Lung (tissue), 11 donors: ENCODE measurements at regions not wholly inside any gene's neighbourhood (a gene's known extent, or its start where the extent isn't known, plus 50 kb on each side); places are given as distances from the start of the nearest gene placed in this dataset.

Source experiments
- ATAC-seq: fragments of 200-7000 bp; cut with Tn5 transposase; one replicate; pipeline ENCODE4 v1.9.1; 2020; ENCODE audit warnings: moderate number of reproducible peaks; ENCODE audit not compliant: insufficient read depth, low FRiP score
- DNase-seq, 3 donors: peaks; one replicate each; pipeline ENCODE4 v3.0.0-alpha.2; 2013 to 2017
- H3K27ac ChIP-seq, 2 donors: one replicate each; pipeline ENCODE4 v1.5.1; 2013; ENCODE audit warnings: mild to moderate bottlenecking in 2 of 2, moderate library complexity in 2 of 2, control low read depth in 1 of 2, inconsistent platforms in 1 of 2, low read depth in 1 of 2, low read length in 1 of 2
- H3K27me3 ChIP-seq, 3 donors: one replicate each; pipeline ENCODE4 v1.5.1; 2013; ENCODE audit warnings: low read length in 2 of 3; ENCODE audit not compliant: control insufficient read depth in 3 of 3, insufficient read depth in 3 of 3
- H3K36me3 ChIP-seq, 4 donors: one replicate each; pipeline ENCODE4 v1.5.1; 2013; ENCODE audit warnings: low read length in 4 of 4, mild to moderate bottlenecking in 1 of 4, moderate library complexity in 1 of 4; ENCODE audit not compliant: control insufficient read depth in 4 of 4, insufficient read depth in 4 of 4
- H3K4me1 ChIP-seq, 5 donors: one replicate each; pipeline ENCODE4 v1.5.1; 2013; ENCODE audit warnings: low read length in 5 of 5, mild to moderate bottlenecking in 2 of 5, moderate library complexity in 1 of 5; ENCODE audit not compliant: control insufficient read depth in 5 of 5, insufficient read depth in 5 of 5
- H3K4me3 ChIP-seq: one replicate; pipeline ENCODE4 v1.5.1; 2013; ENCODE audit warnings: mild to moderate bottlenecking, control low read depth, moderate library complexity
- H3K9ac ChIP-seq, 2 donors: one replicate each; pipeline ENCODE4 v1.5.1; 2013; ENCODE audit warnings: low read length in 2 of 2, control low read depth in 1 of 2; ENCODE audit not compliant: insufficient read depth in 1 of 2
- H3K9me3 ChIP-seq, 4 donors: one replicate each; pipeline ENCODE4 v1.5.1; 2013; ENCODE audit warnings: low read length in 3 of 4, mild to moderate bottlenecking in 1 of 4, moderate library complexity in 1 of 4; ENCODE audit not compliant: control insufficient read depth in 4 of 4, insufficient read depth in 3 of 4
- WGBS, 2 donors: extraction: QIAGEN DNeasy Blood & Tissue Kit; methylation state at CpG; one replicate each; pipeline ENCODE4 v1.1.7; 2013; 5-methylcytosine and 5-hydroxymethylcytosine counted together
- TF ChIP-seq, protein P1 (sequence below): IDR thresholded peaks from 2 replicates; pipeline ENCODE4 v1.5.1; 2012; ENCODE audit warnings: mild to moderate bottlenecking; ENCODE audit errors: control extremely low read depth, extremely low read depth
- donor health status: control.
- donor health status: control.
- donor health status: Bipolar disorder and iron deficiency.
- donor health status: healthy.
- donor health status: DM: yes; HTN: yes; CAD: no.

DNA sequence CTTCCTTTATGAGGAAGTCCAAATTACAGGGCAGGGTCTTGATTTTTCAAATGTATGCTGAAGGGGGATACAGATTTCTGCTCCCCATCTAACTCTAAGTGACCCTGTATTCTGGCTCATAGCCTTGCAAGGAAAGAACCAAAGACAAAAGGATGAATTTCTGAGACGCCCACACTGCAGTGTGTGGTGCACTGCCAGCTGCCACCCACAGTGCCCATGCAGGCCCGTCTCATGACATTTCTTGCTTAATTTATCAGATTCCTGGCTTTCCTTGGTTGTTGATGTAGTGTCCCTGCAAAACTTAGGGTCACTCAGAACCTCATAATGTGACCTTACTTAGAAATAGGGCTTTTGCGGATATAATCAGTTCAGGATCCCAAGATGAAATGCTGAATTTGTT lies 68.0 kb downstream of the CBLN4 start:
- no peak overlapping the region for H3K27ac ChIP-seq
- no peaks in the 10 kb centered on the region for H3K36me3 ChIP-seq
- DNase-seq (no peak), ATAC-seq (no peak)
- peaks cover 0 to 22% (median 0%) of the 10 kb centered on the region in 5 donors for H3K4me1 ChIP-seq
- no peak overlapping the region for H3K4me3 ChIP-seq
- H3K9me3 ChIP-seq = peaks cover 0 to 4% (median 2%) of the 10 kb centered on the region in 4 donors
- H3K9ac ChIP-seq = no peak overlapping the region
- no peaks in the 10 kb centered on the region for H3K27me3 ChIP-seq
- TF ChIP-seq, protein P1, sequence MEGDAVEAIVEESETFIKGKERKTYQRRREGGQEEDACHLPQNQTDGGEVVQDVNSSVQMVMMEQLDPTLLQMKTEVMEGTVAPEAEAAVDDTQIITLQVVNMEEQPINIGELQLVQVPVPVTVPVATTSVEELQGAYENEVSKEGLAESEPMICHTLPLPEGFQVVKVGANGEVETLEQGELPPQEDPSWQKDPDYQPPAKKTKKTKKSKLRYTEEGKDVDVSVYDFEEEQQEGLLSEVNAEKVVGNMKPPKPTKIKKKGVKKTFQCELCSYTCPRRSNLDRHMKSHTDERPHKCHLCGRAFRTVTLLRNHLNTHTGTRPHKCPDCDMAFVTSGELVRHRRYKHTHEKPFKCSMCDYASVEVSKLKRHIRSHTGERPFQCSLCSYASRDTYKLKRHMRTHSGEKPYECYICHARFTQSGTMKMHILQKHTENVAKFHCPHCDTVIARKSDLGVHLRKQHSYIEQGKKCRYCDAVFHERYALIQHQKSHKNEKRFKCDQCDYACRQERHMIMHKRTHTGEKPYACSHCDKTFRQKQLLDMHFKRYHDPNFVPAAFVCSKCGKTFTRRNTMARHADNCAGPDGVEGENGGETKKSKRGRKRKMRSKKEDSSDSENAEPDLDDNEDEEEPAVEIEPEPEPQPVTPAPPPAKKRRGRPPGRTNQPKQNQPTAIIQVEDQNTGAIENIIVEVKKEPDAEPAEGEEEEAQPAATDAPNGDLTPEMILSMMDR = no peak
- 81 to 82% methylated on average over 3 of the region's 3 CpGs for WGBS, 2 donors

DNA sequence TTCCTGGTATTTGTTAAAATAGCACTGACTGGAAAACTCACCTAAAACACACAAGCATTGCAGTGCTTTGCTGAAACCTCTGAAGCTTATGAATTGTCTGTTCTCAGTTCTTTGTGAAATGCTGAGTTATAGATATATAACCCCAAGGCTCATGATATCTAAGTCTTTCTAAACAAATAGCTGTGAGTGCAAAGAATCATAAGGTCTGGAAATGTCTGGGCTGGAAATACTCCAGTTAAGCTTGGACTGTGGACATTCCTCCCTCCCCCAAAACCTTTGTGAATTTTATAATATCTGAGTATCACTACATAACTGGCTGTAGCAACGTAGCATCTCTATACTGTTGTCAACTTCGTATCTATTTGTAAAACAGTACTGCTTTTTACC lies 69.1 kb downstream of the CBLN4 start:
- Histone ChIP-seq H3K9me3 (peaks cover 0 to 4% (median 2%) of the 10 kb centered on the region in 4 donors), H3K9ac (no peak overlapping the region), H3K27me3 (no peaks in the 10 kb centered on the region), H3K4me1 (peaks cover 0 to 22% (median 0%) of the 10 kb centered on the region in 5 donors), H3K4me3 (no peak overlapping the region), H3K27ac (no peak overlapping the region), H3K36me3 (no peaks in the 10 kb centered on the region)
- no peak for ATAC-seq
- 62 to 75% methylated on average over 2 of the region's 2 CpGs for WGBS, 2 donors
- TF ChIP-seq, protein P1 = no peak
- peak; percentile 17 to 84 (median 71) for DNase-seq

DNA sequence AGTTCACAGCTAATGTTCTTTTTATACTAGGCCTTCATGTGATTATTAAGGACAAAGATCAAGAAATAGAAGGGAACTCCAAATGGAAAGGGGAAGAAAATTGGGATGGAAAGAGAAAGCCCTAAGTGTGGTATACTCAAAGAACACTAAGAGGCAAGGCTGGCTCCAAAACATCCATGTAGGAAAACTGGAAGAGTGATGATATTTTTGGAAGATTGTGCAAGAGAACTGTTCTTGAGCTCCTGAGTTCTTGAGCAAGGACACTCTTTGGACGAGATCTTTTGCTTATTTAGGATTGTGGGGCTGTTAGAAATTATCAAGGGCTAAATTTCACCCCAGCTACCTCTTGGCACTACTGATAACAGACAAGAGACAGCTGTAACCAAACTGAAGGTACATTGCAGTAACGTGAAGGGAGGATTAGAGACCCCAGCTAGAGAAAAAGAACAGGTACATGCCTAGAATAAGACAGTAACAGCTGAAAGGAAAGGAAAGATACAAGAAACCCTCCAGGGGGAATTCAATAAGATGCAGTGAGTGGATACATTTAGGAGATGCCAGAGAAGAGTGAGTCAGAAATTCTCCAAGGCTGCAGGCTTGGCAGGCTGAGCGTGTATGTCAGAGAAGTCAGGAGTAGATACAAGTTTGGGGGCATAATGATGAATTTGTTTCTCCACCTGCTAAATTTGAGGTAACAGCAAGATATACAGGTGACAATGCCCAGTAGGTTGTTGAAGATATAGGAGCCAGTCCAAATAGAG lies 69.7 kb downstream of the CBLN4 start:
- ATAC-seq = no peak
- Histone ChIP-seq H3K4me3 (no peak overlapping the region), H3K9me3 (peaks cover 0 to 4% (median 2%) of the 10 kb centered on the region in 4 donors), H3K36me3 (no peaks in the 10 kb centered on the region), H3K9ac (no peak overlapping the region), H3K4me1 (peaks cover 0 to 22% (median 0%) of the 10 kb centered on the region in 5 donors), H3K27me3 (no peaks in the 10 kb centered on the region), H3K27ac (no peak overlapping the region)
- DNase-seq = peak; percentile 14 to 62 (median 38)
- 44 to 51% methylated on average over 3 of the region's 3 CpGs for WGBS, 2 donors
- TF ChIP-seq, protein P1 = no peak
